AG08395 (cell line): ENCODE measurements at regions not wholly inside any gene's neighbourhood (a gene's known extent, or its start where the extent isn't known, plus 50 kb on each side); places are given as distances from the start of the nearest gene placed in this dataset.

ENCODE experiments used
- DNase-seq: peaks from one replicate; pipeline ENCODE4 v3.0.0; 2012; ENCODE audit warnings: mixed read lengths, low spot score

- no peak for DNase-seq
These were observed 821.1 kb upstream of the FOXG1 start for GRCh38 chr14:27945512-27945911.

- no peak for DNase-seq
These were observed 807.8 kb upstream of the FOXG1 start for GRCh38 chr14:27958757-27959156.

GRCh38 chr14:27995691-27996090, 770.9 kb upstream of the FOXG1 start:
- DNase-seq, result no peak

- no peak for DNase-seq
These were observed 765.6 kb upstream of the FOXG1 start for GRCh38 chr14:28001002-28001401.

- DNase-seq, result no peak
These were observed 753.8 kb upstream of the FOXG1 start for GRCh38 chr14:28012629-28013415.

DNA sequence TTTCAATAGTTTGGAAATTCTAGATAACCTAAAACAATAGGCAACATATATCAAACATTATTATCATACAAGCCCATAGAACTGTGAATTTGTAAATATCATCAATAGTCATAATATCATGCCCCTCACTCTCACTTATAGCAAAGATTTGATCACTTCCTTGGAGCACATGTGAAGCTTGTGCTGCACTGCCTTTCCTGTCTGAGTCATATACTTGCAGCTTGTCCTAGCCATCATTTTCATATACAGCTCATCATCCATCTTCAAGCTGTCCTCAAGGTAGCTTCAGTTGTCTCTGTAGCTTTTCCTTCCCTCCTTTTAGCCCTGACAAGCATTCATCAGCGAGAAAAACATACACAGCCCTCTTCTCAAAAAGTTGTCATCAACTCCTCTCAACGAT, 746.5 kb upstream of the FOXG1 start:
- DNase-seq, result no peak

GRCh38 chr14:28023853-28024252, 742.7 kb upstream of the FOXG1 start:
- DNase-seq, result no peak

GRCh38 chr14:28052251-28052650, 714.3 kb upstream of the FOXG1 start:
- no peak for DNase-seq

- no peak for DNase-seq
These were observed 711.6 kb upstream of the FOXG1 start for GRCh38 chr14:28055008-28055407.

DNA sequence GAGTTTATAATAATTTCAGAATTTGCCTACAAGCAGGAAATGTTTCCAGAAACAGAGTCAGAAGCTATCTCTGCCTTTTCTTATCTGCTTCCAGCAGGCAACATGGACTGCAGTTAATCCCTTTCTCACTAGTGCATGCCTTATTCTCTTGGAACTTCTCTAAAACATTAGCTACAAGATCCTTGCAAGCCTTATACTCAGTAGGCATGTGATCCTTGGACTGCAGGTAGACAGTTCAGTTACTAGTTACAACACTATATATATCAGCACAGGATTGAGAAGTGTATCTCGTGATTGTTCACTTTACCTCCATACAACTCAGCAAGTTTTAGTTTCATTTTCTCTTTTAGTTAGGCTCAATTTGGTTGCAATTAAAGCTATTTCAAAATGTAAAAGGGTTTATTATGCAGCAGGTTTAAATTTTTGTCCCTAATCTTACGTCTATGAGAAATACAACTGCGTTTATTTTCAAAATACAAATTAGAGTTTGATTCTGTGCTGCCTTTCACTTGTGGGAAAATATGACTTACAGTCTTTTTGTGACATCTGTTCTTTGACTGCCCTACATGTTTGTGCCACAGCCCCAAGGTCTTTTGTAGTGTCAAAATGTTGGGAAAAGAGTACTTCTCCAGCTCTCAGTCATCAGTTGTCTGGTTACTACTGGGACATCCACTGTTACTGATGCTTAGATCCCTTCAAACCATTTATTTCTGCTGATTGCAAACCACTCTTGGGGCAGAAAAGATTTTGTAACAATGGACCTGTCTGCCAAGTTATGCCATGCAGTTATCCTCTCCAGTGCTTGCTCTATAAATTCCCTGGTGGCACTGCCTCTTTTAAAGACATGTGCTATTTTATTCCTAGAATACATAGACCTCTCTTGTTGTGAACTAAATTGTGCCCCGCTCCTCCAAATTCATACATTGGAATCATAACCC, 709.0 kb upstream of the FOXG1 start:
- peak; percentile 1 for DNase-seq

DNA sequence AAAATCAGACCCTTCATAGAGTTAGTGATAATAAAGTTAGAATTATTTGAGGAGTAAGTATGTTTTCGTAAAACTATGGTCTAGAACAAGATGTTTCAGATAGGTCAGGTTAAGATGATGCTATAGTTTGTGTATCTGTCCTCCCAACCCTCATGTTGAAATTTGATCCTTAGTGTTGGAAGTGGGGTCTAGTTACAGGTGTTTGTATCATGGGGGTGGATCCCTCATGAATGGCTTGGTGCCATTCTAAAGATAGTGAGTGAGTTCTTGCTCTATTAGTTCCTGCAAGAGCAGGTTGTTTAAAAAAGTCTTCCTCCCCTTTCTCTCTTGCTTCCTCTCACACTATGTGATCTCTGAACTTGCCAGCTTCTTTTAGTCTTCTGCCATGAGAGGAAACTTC, 707.3 kb upstream of the FOXG1 start:
- DNase-seq, result no peak

- no peak for DNase-seq
These were observed 705.6 kb upstream of the FOXG1 start for GRCh38 chr14:28061006-28061405.

GRCh38 chr14:28077021-28077420, 689.6 kb upstream of the FOXG1 start:
- no peak for DNase-seq

- no peak for DNase-seq
These were observed 683.2 kb upstream of the FOXG1 start for GRCh38 chr14:28083389-28083788.

GRCh38 chr14:28088125-28088524, 678.5 kb upstream of the FOXG1 start:
- no peak for DNase-seq

- no peak for DNase-seq
These were observed 669.0 kb upstream of the FOXG1 start for GRCh38 chr14:28097585-28097984.

DNA sequence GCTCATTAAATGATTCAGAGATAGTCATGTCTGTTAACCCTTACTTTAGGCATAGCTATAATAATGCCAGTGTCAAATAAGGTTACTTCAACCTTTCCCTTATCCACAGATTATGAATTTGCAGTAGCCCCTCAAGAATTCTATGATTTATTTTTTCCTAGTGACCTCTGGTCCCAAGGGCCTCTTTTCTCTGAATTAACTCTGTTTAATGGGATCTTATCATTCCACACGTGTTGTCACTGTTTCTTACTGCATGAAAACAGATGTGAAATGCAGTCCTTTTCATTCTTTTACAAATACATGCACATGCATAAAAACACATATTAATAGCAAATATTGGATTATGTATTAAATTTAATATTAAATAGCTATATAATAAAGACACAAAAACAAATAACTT, 667.7 kb upstream of the FOXG1 start:
- DNase-seq, result no peak

DNA sequence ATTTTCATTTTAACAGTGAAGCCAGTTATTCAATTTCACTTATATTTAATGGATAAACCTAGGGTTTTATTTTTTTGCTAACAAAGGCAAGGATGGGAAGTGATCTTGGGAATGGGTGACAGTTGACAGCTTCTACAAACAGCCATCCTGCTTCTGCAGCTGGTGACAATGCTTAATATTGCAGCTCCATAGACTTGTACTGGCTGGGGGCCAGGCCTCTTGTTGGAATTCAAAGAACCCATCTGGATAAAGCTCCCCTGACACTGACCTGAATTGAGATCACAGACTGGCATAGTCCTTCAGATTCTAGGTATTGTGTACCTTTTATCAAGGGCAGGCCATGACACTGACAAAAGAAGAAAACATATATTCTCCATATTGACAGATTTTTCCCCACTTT, 664.6 kb upstream of the FOXG1 start:
- no peak for DNase-seq

DNA sequence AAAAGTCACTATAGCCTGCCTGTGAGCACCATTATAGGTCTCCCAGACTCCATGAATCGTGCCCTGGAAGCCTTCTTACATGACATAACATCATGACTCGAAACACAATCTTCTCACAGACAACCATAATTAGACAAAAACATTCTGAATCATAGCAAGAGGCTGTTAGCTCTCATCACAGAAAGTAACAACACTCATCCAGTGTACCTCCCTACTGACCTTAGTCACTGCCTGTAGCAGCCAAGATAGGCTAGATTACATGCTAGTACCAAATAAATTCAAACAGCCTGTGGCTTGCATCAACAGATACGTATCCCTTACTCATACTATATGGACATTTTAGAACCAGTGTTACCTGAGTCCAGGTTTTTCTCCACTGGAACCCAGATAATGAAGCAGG, 663.8 kb upstream of the FOXG1 start:
- no peak for DNase-seq

DNA sequence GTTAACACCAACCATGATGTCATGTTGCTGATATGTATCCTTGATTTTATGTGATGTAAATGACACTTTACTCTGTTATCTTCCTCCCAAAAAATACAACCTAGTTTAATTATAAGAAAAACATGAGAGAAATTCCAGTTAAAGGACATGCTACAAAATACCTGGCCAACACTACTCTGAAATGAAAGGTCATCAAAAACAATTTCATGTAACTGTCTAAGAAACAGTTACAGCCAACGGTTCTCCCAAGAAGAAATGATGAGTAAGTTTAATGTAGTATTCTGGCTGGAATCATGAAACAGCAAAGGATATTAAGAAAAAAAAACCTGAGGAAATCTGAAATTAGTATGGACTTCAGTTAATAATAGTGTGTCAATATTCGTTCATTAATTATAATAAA, 653.3 kb upstream of the FOXG1 start:
- DNase-seq, result no peak

GRCh38 chr14:28116716-28117115, 649.9 kb upstream of the FOXG1 start:
- no peak for DNase-seq

DNA sequence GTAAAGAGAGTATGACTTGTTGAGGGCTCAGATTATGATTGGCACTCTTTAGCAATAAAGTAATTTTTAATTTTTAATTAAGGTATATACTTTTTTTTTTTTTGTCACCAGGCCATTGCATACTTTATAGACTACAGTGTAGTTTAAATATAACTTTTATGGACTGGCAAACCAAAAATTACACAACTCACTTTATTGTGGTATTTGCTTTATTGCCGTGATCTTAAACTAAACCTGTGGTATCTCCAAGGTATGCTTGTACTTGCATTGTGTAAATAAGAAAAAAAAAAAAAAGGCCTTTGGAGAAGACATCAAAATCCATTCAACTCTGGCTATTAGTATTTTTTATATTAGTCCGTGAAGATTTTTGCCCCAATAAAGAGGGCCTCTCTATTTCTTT, 646.7 kb upstream of the FOXG1 start:
- no peak for DNase-seq

GRCh38 chr14:28120391-28120790, 646.2 kb upstream of the FOXG1 start:
- DNase-seq, result no peak
